T-helper 2 cell treated with Interferon-gamma antibody and Interleukin-4, amounts not matched to agents 5 μg/mL and 100 μg/mL, for 36 hours (primary cell): ENCODE measurements at regions not wholly inside any gene's neighbourhood (a gene's known extent, or its start where the extent isn't known, plus 50 kb on each side); places are given as distances from the start of the nearest gene placed in this dataset.
"Not testable (repeated sequence)": the region's sequence is repeated elsewhere in the genome, so short reads cannot be mapped to it uniquely, and the experiment has no call there.

Experiments used
- DNase-seq: peaks from one replicate; pipeline ENCODE4 v3.0.0; 2021; ENCODE audit warnings: low spot score
- H3K27ac Mint-ChIP-seq: one replicate; pipeline ENCODE4 v1.8.0; 2021; ENCODE audit warnings: mild to moderate bottlenecking, mixed read lengths
- H3K27me3 Mint-ChIP-seq: one replicate; pipeline ENCODE4 v1.8.0; 2021; ENCODE audit warnings: low read depth, mixed read lengths
- H3K36me3 Mint-ChIP-seq: one replicate; pipeline ENCODE4 v1.8.0; 2021; ENCODE audit warnings: low read depth, mixed read lengths
- H3K4me1 Mint-ChIP-seq: one replicate; pipeline ENCODE4 v1.8.0; 2021; ENCODE audit warnings: low read depth, mixed read lengths
- H3K4me3 Mint-ChIP-seq: one replicate; pipeline ENCODE4 v1.8.0; 2022; ENCODE audit warnings: mild to moderate bottlenecking, moderate library complexity, mixed read lengths
- H3K9me3 Mint-ChIP-seq: one replicate; pipeline ENCODE4 v1.8.0; 2021; ENCODE audit warnings: mixed read lengths

GRCh38 chr7:153543232-153543631 lies 509.0 kb upstream of the DPP6 start:
- Mint-ChIP-seq H3K27ac (no peak overlapping the region), H3K4me3 (no peak overlapping the region)
- DNase-seq = no peak

GRCh38 chr7:153550173-153550572 lies 502.0 kb upstream of the DPP6 start:
- no peak overlapping the region for H3K27ac Mint-ChIP-seq
- no peaks in the 10 kb centered on the region for H3K27me3 Mint-ChIP-seq
- H3K4me1 Mint-ChIP-seq = no peaks in the 10 kb centered on the region
- H3K4me3 Mint-ChIP-seq = no peak overlapping the region
- no peak for DNase-seq
- no peaks in the 10 kb centered on the region for H3K36me3 Mint-ChIP-seq
- H3K9me3 Mint-ChIP-seq = peaks cover 4% of the 10 kb centered on the region

More at GRCh38 chr7:153543232-153543631, 509.0 kb upstream of the DPP6 start:
- Mint-ChIP-seq H3K36me3 (no peaks in the 10 kb centered on the region), H3K9me3 (peaks cover 9% of the 10 kb centered on the region), H3K27me3 (no peaks in the 10 kb centered on the region), H3K4me1 (no peaks in the 10 kb centered on the region)

DNA sequence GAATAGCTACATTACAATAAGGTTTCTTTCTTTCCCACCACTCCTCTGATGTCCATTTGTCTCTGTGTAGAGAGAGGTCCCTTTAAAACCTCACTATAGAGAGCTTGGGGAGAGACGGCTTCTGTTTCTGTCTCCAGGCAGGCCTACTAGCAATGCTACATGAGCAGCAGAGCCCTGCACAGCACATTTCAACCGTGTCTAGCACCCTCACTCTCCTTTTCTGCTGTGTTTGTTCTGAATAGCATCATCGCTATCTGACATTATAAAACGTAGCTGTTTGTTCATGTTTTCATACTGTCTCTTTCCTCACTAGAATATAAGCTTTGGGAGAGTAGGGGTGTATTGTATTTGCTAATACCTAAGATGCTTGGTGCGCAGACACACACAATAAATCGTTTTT lies 487.8 kb upstream of the DPP6 start:
- no peak for DNase-seq
- no peaks in the 10 kb centered on the region for H3K36me3 Mint-ChIP-seq
- no peaks in the 10 kb centered on the region for H3K4me1 Mint-ChIP-seq
- no peaks in the 10 kb centered on the region for H3K27me3 Mint-ChIP-seq
- no peak overlapping the region for H3K4me3 Mint-ChIP-seq
- no peak overlapping the region for H3K27ac Mint-ChIP-seq
- peaks cover 40% of the 10 kb centered on the region for H3K9me3 Mint-ChIP-seq

GRCh38 chr7:153566324-153566723 lies 485.9 kb upstream of the DPP6 start:
- H3K4me1 Mint-ChIP-seq = no peaks in the 10 kb centered on the region
- H3K36me3 Mint-ChIP-seq = no peaks in the 10 kb centered on the region
- H3K27me3 Mint-ChIP-seq = no peaks in the 10 kb centered on the region
- DNase-seq = no peak
- no peak overlapping the region for H3K27ac Mint-ChIP-seq
- peaks cover 45% of the 10 kb centered on the region for H3K9me3 Mint-ChIP-seq
- no peak overlapping the region for H3K4me3 Mint-ChIP-seq

- Mint-ChIP-seq H3K36me3 (no peaks in the 10 kb centered on the region), H3K9me3 (peaks cover 44% of the 10 kb centered on the region), H3K4me3 (no peak overlapping the region), H3K27ac (no peak overlapping the region), H3K4me1 (no peaks in the 10 kb centered on the region), H3K27me3 (no peaks in the 10 kb centered on the region)
- no peak for DNase-seq
Observed at GRCh38 chr7:153567426-153567825, 484.8 kb upstream of the DPP6 start.

DNA sequence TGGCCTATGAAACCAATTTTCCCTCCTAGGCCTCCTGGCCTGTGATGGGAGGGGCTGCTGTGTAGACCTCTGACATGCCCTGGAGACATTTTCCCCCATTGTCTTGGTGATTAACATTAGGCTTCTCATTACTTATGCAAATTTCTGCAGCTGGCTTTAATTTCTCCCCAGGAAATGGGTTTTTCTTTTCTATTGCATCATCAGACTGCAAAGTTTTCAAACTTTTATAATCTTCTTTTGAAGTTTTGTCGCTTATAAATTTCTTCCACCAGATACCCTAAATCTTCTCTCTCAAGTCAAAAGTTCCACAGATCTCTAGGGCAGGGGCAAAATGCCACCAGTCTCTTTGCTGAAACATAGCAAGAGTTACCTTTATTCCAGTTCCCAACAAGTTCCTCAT lies 482.7 kb upstream of the DPP6 start:
- DNase-seq, H3K4me1 Mint-ChIP-seq, H3K27me3 Mint-ChIP-seq, H3K4me3 Mint-ChIP-seq, H3K36me3 Mint-ChIP-seq, H3K27ac Mint-ChIP-seq: not testable (repeated sequence)
- H3K9me3 Mint-ChIP-seq = peaks cover 52% of the 10 kb centered on the region

DNA sequence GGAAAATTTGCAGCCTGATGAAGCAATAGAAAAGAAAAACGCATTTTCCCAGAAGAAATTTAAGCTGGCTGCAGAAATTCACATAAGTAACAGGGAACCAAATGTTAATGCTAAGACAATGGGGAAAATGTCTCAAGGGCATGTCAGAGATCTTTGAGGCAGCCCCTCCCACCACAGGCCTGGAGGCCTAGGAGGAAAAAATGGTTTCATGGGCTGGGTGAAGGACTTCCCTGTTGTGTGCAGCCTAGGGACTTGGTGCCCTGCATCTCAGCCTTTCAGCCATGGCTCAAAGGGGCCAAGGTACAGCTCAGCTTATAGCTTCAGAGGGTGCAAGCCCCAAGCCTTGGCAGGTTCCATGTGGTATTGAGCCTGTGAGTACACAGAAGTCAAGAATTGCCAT lies 476.1 kb upstream of the DPP6 start:
- DNase-seq = no peak
- H3K4me1 Mint-ChIP-seq = no peaks in the 10 kb centered on the region
- H3K4me3 Mint-ChIP-seq = no peak overlapping the region
- H3K9me3 Mint-ChIP-seq = peaks cover 63% of the 10 kb centered on the region
- no peak overlapping the region for H3K27ac Mint-ChIP-seq
- peaks cover 1% of the 10 kb centered on the region for H3K36me3 Mint-ChIP-seq
- no peaks in the 10 kb centered on the region for H3K27me3 Mint-ChIP-seq

DNA sequence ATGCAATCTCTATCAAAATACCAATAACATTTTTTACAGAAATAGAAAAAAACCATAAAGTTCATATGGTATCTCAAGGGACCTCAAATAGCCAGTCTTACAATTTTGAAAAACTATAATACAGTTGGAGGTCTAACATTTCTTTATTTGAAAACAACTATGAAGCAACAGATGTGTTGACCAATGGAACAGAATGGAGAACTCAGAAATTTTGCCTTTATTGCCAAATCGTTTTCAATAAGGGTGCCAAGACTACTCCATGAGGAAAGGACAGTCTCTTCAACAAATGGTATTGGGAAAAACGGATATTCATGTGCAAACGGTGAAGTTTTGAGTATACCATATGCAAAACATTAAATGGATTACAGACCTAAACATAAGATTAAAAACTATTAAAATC lies 470.8 kb upstream of the DPP6 start:
- H3K9me3 Mint-ChIP-seq = peaks cover 54% of the 10 kb centered on the region
- no peak overlapping the region for H3K27ac Mint-ChIP-seq
- H3K4me3 Mint-ChIP-seq = no peak overlapping the region
- H3K36me3 Mint-ChIP-seq = no peaks in the 10 kb centered on the region
- no peaks in the 10 kb centered on the region for H3K4me1 Mint-ChIP-seq
- H3K27me3 Mint-ChIP-seq = no peaks in the 10 kb centered on the region
- DNase-seq = no peak

- Mint-ChIP-seq H3K36me3 (no peaks in the 10 kb centered on the region), H3K4me3 (no peak overlapping the region), H3K27ac (no peak overlapping the region), H3K27me3 (no peaks in the 10 kb centered on the region), H3K9me3 (peaks cover 31% of the 10 kb centered on the region), H3K4me1 (no peaks in the 10 kb centered on the region)
- no peak for DNase-seq
Observed at GRCh38 chr7:153584132-153584531, 468.1 kb upstream of the DPP6 start.

DNA sequence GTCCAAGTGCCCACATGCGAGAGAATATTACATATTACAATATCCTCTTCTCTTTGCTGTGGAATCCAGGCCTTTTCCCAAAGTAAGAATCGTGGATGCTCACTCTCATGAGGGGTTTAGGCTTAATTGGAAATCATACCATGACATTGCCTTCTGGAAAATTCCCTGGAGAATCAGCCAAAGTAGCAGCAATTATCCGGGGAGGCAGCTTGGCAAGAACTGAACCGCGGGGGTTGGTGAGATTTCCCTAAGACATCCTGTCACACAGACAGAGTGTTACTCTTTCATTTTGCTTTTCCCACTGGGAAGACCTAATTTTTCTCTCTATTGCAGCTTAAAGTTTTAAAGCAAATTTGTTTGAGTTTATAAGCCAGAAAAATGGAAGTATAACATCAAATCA lies 463.6 kb upstream of the DPP6 start:
- Mint-ChIP-seq H3K27ac (no peak overlapping the region), H3K9me3 (peaks cover 27% of the 10 kb centered on the region), H3K36me3 (no peaks in the 10 kb centered on the region), H3K27me3 (no peaks in the 10 kb centered on the region), H3K4me3 (no peak overlapping the region), H3K4me1 (no peaks in the 10 kb centered on the region)
- DNase-seq = no peak

DNA sequence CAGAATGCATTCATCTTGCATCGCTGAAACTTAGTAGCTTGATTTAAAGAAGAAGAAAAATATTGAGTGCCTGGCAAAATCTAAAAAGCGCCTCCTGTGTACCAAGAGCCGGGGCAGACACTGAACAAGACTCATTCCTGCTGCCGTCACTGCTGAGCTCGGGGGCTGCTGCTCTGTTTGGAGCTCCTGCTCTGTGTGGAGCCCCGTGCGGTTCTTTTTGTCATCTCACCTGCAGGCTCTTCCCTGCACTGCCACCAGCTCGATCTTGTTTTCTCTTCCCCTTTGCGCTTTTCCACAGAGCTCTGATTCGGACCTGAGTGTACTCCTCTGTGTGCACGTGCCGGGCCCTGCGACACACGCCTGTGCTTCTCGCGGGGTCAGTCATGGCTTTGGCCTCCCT lies 462.1 kb upstream of the DPP6 start:
- Mint-ChIP-seq H3K9me3 (peaks cover 23% of the 10 kb centered on the region), H3K27me3 (no peaks in the 10 kb centered on the region), H3K4me1 (no peaks in the 10 kb centered on the region), H3K4me3 (no peak overlapping the region), H3K27ac (no peak overlapping the region), H3K36me3 (no peaks in the 10 kb centered on the region)
- no peak for DNase-seq

- Mint-ChIP-seq H3K27me3 (no peaks in the 10 kb centered on the region), H3K4me3 (no peak overlapping the region), H3K4me1 (no peaks in the 10 kb centered on the region), H3K36me3 (no peaks in the 10 kb centered on the region), H3K9me3 (peaks cover 25% of the 10 kb centered on the region), H3K27ac (no peak overlapping the region)
- no peak for DNase-seq
Observed at GRCh38 chr7:153590571-153590970, 461.6 kb upstream of the DPP6 start.

GRCh38 chr7:153607354-153607753 lies 444.8 kb upstream of the DPP6 start:
- Mint-ChIP-seq H3K4me1 (no peaks in the 10 kb centered on the region), H3K27ac (no peak overlapping the region), H3K9me3 (peaks cover 27% of the 10 kb centered on the region), H3K27me3 (no peaks in the 10 kb centered on the region), H3K36me3 (no peaks in the 10 kb centered on the region), H3K4me3 (no peak overlapping the region)
- no peak for DNase-seq

DNA sequence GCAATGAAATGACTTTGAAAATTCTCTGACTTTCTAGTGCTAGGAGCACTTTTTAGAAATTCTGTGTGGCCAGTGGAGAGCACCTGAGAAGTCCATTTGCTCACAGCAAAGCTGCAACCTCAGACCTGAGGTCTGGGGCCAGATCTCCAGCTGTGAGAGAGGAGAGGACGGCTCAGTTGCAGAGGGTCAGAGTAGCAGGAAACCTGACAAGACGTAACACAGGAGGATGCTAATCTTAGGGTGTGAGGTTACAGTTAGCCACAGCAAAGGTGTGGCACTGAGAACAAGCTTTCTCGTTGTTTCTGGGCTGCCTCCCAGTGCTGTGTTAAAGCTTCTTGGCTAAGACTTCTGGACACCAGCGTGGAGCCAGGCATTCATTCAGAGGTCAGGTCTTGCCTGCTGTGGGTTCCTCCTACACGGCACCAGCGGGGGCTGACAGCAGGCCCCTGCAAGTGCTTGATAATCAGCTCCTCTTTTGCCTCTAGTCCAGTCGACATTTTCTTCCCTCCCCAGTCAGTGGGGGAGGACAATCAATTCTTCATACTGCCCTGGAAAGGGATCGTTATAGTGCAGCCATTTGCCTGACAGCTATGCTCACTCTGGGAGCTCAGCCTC lies 435.4 kb upstream of the DPP6 start:
- Mint-ChIP-seq H3K27ac (no peak overlapping the region), H3K4me3 (no peak overlapping the region), H3K36me3 (no peaks in the 10 kb centered on the region), H3K4me1 (no peaks in the 10 kb centered on the region), H3K27me3 (no peaks in the 10 kb centered on the region), H3K9me3 (peaks cover 4% of the 10 kb centered on the region)
- DNase-seq = no peak

DNA sequence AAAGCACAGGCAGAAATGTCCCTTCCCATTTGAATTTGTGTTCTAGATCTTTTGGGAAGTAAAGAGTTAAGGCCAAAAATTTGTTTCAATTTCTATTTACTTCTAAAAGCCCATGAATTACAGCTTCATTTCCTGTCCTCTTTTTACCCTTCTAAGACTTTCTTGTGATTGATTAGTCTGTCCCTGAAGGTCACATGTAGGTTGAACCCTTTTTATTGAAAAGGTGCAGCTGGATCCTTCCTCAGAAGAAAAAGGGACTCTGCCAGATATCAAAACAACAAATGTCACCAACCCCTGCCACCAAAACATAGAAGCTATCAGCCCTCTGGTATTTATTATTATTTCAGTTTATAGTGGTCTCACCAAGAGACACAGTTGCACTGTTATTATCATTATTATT lies 424.9 kb upstream of the DPP6 start:
- H3K4me1 Mint-ChIP-seq = no peaks in the 10 kb centered on the region
- no peak overlapping the region for H3K27ac Mint-ChIP-seq
- H3K36me3 Mint-ChIP-seq = no peaks in the 10 kb centered on the region
- peaks cover 28% of the 10 kb centered on the region for H3K9me3 Mint-ChIP-seq
- DNase-seq = no peak
- H3K27me3 Mint-ChIP-seq = no peaks in the 10 kb centered on the region
- H3K4me3 Mint-ChIP-seq = no peak overlapping the region
